ENCODE measurements at regions not wholly inside any gene's neighbourhood (a gene's known extent, or its start where the extent isn't known, plus 50 kb on each side); places are given as distances from the start of the nearest gene placed in this dataset.
"Not testable (repeated sequence)": the region's sequence is repeated elsewhere in the genome, so short reads cannot be mapped to it uniquely, and the experiment has no call there.

DNA sequence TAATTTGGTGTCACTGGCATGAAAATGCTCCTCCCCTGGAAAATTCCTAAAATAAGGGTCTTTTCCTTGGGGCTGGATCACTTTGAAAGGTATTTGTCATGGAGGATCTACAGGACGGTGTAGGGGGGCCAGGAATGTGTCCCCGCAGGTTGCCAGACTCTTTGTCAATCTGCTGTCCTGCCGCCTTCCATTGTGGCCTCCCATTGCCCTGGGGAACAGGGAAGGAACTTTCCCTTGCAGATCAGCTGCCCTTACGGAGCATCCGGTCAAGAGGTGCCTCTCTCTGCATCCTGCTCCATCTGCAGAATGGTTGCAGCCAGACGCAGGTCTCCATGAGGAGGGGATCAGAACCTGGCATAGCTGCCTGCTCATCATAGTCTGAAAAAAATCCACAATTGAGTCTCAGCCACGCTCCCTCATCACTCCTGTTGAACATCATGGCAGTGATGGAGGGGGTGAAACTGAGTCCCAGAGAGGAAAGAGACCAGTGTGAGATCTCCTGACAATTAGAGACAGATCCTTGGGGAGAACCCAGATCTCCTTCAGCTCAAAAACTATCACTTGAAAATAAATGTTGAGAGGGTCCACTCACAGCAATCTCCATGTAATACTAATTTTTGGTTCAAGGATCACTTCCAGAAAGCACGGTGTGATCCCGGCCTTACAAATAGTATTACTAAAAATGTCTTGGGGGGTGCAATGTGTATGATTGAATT lies 244.8 kb downstream of the MYCN start:
- no peaks in the 10 kb centered on the region for H3K36me3 ChIP-seq (replicated peaks in 1 of 2)
- H3K4me3 ChIP-seq: no peak overlapping the region
- no peaks in the 10 kb centered on the region for H3K4me1 ChIP-seq (replicated peaks in 1 of 2)
- DNase-seq: no peak
- 89 to 94% (median 92%) methylated on average over 8 to 9 of the region's 9 CpGs for WGBS, 4 donors
- H3K9me3 ChIP-seq (replicated peaks in 1 of 3): no peaks in the 10 kb centered on the region
- intact Hi-C loops (cut with DNase I): no loop called here
- TF ChIP-seq, protein P1, sequence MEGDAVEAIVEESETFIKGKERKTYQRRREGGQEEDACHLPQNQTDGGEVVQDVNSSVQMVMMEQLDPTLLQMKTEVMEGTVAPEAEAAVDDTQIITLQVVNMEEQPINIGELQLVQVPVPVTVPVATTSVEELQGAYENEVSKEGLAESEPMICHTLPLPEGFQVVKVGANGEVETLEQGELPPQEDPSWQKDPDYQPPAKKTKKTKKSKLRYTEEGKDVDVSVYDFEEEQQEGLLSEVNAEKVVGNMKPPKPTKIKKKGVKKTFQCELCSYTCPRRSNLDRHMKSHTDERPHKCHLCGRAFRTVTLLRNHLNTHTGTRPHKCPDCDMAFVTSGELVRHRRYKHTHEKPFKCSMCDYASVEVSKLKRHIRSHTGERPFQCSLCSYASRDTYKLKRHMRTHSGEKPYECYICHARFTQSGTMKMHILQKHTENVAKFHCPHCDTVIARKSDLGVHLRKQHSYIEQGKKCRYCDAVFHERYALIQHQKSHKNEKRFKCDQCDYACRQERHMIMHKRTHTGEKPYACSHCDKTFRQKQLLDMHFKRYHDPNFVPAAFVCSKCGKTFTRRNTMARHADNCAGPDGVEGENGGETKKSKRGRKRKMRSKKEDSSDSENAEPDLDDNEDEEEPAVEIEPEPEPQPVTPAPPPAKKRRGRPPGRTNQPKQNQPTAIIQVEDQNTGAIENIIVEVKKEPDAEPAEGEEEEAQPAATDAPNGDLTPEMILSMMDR (IDR thresholded peaks at IDR 0.05): no peak
- TF ChIP-seq POLR2A (IDR thresholded peaks at IDR 0.05): no peak
- H3K27me3 ChIP-seq: no peaks in the 10 kb centered on the region
- no peak overlapping the region for H3K27ac ChIP-seq

DNA sequence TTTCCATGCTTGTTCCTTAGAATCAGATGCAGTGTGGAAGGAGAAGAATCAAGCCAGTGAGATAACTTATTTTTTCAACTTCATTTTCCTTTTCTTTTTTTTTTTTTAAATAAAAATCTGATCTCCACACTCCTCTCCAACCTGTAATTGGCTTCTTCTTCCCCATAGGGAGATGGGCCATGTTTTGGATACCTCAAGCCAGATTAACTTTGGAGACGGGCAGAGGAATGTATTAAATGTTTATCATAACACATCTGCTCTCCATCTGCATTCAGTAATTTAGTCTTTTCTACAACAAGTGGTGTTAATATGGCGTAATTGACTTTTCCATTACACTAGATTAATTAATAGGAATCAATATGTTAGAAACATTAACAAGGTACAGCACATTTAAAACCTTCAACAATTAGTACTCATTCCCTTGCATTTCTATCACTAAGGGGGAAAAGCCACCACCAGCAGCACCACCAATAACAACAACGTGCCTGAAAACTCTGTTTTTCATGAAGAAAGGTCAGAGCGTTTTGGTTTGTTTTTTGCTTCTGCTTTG lies 244.1 kb downstream of the MYCN start:
- Histone ChIP-seq H3K36me3 (replicated peaks in 1 of 2) (no peaks in the 10 kb centered on the region), H3K9me3 (replicated peaks in 1 of 3) (no peaks in the 10 kb centered on the region), H3K27me3 (no peaks in the 10 kb centered on the region), H3K27ac (no peak overlapping the region), H3K4me3 (no peak overlapping the region), H3K4me1 (replicated peaks in 1 of 2) (no peaks in the 10 kb centered on the region)
- intact Hi-C loops (cut with DNase I): no loop called here
- no peak for TF ChIP-seq POLR2A (IDR thresholded peaks at IDR 0.05)
- TF ChIP-seq, protein P1 (IDR thresholded peaks at IDR 0.05): no peak
- WGBS, 4 donors: 39 to 83% (median 47%) methylated on average over 4 of the region's 4 CpGs
- DNase-seq: no peak

DNA sequence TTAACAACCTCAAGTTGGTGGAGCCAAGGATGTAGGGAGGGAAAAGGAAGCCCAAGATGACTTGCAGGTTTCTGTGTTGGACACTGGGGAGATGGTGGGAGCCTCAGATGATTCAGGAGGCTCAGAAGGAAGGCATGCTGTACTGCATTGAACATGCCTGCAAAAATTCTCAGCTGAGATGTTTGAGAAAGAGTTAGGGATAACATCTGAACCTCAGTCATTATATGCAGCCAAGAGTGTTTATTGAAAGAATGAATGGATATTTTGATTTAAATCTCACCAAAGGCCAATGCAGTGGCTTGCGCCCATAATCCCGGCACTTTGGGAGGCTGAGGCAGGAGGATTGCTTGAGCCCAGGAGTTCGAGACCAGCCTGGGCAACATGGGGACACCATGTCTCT lies 243.0 kb downstream of the MYCN start:
- 87 to 93% (median 92%) methylated on average over 3 of the region's 3 CpGs for WGBS, 4 donors
- TF ChIP-seq, protein P1 (IDR thresholded peaks at IDR 0.05): no peak
- no peak for TF ChIP-seq POLR2A (IDR thresholded peaks at IDR 0.05)
- DNase-seq: no peak
- no peaks in the 10 kb centered on the region for H3K27me3 ChIP-seq
- H3K4me3 ChIP-seq: no peak overlapping the region
- H3K36me3 ChIP-seq (replicated peaks in 1 of 2): no peaks in the 10 kb centered on the region
- no peaks in the 10 kb centered on the region for H3K9me3 ChIP-seq (replicated peaks in 1 of 3)
- intact Hi-C loops (cut with DNase I): no loop called here
- no peaks in the 10 kb centered on the region for H3K4me1 ChIP-seq (replicated peaks in 1 of 2)
- no peak overlapping the region for H3K27ac ChIP-seq

DNA sequence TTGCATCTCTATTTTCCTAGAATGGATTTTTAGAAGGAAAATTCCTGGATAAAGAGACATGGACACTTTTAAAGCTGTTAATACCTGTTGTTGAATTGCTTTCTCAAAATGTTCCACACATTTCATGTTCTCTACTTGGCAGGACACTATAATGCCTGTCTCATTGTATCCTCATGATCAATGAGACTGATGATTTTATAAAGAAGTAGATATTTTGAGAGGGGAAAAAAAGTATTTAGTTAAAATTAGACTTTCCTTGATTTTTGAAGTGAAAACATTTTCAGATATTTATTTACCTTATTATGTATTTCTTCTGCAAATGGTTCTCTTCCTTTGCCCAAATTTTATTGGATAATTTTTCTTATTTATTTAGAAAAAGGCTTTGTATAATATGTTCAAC lies 242.5 kb downstream of the MYCN start:
- Histone ChIP-seq H3K36me3 (replicated peaks in 1 of 2) (no peaks in the 10 kb centered on the region), H3K9me3 (replicated peaks in 1 of 3) (no peaks in the 10 kb centered on the region), H3K27ac (no peak overlapping the region), H3K27me3 (no peaks in the 10 kb centered on the region), H3K4me1 (replicated peaks in 1 of 2) (no peaks in the 10 kb centered on the region), H3K4me3 (no peak overlapping the region)
- no peak for DNase-seq
- intact Hi-C loops (cut with DNase I): no loop called here
- TF ChIP-seq POLR2A (IDR thresholded peaks at IDR 0.05): no peak
- TF ChIP-seq, protein P1 (IDR thresholded peaks at IDR 0.05): no peak

DNA sequence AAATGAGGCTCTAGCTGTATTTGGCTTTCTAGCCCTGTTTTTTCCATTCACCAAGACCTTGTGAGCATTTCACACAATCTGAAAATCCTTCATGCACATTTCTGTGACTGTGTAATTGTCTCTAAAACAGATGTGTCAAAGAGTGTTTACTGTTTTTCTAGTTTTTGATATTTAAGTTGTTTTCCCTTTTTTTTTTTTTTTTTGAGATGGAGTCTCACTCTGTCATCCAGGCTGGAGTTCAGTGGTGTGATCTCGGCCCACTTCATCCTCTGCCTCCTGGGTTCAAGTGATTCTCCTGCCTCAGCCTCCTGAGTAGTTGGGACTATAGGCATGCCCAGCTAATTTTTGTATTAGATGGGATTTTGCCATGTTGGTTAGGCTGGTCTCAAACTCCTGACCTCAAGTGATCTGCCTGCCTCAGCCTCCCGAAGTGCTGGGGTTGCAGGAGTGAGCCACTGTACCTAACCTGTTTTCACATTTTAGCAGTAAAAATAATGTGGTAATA lies 242.0 kb downstream of the MYCN start:
- H3K27ac ChIP-seq; intact Hi-C loops (cut with DNase I); DNase-seq; H3K36me3 ChIP-seq (replicated peaks in 1 of 2); H3K4me1 ChIP-seq (replicated peaks in 1 of 2); H3K27me3 ChIP-seq; H3K9me3 ChIP-seq (replicated peaks in 1 of 3); H3K4me3 ChIP-seq: not testable (repeated sequence)
- 83 to 100% (median 85%) methylated on average over 2 of the region's 2 CpGs for WGBS, 4 donors
